HG02588 (cell line): ENCODE measurements at regions not wholly inside any gene's neighbourhood (a gene's known extent, or its start where the extent isn't known, plus 50 kb on each side); places are given as distances from the start of the nearest gene placed in this dataset.

Source experiments
- ATAC-seq: cut with Tn5 transposase; IDR thresholded peaks from one replicate; pipeline ENCODE4 v1.9.1; 2021; ENCODE audit warnings: mild to moderate bottlenecking, moderate library complexity; ENCODE audit not compliant: unreplicated experiment

DNA sequence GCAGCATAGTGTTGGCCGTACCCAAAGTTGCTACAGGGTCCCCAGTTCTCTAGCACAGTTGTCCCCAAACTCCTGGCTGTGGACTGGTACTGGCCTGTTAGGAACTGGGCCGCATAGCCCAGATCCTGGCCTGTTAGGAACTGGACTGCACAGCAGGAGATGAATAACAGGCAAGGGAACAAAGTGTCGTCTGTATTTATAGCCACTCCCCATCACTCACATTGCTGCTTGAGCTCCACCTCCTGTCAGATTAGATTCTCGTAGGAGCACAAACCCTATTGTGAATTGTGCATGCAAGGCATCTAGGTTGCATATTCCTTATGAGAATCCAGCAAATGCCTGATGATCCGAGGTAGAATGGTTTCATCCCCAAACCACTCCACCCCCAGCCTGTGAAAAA, 604.0 kb upstream of the LMCD1 start:
- no peak for ATAC-seq

DNA sequence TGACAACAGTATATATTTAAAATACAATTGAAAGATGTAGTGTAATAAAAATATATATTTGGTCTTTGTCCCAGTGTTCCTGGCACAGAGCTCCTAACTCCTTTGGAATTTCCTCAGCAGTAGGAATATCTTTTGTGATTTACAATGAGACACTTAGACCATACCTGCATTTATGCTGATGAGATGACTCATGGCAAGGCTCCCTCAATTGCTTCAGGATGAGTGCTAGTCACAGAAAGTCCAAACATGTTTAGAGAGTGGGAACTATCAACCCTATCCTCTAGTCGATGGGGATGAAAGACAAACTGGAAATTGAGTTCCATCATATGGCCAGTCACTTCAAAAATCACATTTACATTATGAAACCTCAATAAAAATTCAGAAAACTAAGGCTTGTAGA, 588.3 kb upstream of the LMCD1 start:
- no peak for ATAC-seq

DNA sequence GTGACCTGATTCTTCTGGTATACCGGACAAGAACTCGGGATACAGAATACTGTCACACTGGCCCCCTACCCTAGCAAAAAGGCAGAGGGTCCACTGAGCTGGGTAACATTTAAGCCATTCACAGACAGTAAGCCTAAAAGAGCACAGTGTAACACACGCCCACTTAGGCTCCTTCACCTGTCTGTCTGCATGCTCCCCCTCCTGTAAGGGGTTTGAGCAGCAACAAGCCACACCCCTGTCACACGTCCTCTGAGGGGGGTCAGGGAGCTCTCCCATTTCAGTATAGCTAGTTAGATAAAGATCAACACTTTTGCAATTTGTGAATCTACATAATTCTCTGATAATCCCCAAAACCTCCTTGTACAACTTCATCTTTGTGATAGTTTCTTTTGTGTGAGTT, 586.3 kb upstream of the LMCD1 start:
- ATAC-seq = no peak

DNA sequence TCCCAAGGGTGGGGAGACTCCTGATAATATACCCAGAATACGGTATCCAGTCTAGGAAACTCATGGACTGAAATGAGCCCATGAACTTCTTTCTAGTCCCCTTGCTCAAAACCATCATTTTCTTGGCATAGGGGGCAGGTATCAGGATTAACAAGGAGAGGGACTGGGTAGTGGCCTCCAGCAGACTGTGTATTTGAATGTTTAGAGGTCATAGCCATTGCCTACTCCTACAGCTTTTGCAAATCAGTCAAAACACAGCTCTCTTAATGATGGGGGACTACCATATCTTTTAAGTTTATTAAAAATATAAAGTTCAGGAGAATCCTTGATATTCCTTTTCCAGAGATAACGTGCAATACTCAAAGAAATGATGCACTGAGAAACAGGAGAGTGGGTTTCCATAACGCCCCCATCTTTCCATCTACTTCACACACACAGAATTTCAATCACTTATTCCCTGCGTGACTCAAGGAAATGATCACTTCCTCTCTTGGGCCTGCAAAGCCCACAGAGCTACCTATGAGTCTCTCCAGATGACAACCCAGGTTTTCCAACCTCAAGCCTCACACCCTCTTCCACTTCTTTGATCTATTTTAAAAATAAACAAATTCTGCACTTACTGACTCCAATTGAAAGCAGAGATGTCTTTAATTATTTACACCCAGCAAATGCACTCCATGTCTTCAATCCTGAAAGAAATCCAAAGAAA, 584.0 kb upstream of the LMCD1 start:
- no peak for ATAC-seq

DNA sequence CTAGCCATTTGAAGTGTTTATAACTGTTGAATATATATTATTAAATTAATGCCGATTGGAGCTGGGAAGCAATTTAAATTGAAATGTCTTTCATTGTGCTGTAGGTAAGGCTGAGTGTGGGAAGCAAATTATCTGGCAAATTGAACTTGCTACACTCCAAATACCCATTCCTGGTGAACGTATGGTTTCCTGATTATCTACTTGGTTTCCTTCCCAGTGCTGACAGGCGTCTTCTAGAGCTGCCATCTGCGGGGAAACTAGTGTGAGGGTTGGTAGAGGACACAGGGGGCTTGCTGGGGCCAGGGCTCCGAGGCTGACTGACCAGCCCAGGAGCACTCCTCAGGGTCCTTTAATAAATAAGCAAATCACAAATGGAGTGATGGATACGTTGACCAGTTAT, 581.4 kb upstream of the LMCD1 start:
- ATAC-seq = no peak

DNA sequence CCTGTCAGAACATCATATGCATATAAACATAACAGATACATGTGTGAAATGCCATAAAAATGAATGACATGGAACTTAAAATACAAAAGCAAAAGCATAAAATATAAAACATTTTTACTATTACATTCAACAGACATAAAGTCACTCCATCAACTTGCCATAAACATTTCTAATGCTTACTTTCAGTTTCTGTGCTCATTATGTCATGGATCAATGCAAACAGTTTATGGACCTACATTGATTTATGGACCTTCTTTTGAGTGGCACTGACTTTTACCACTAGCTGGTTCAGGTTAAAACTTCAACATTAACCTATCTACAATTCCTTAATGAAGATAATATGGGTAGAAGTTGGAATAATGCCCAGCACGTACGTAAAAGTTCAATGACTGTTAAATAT, 577.4 kb upstream of the LMCD1 start:
- no peak for ATAC-seq

DNA sequence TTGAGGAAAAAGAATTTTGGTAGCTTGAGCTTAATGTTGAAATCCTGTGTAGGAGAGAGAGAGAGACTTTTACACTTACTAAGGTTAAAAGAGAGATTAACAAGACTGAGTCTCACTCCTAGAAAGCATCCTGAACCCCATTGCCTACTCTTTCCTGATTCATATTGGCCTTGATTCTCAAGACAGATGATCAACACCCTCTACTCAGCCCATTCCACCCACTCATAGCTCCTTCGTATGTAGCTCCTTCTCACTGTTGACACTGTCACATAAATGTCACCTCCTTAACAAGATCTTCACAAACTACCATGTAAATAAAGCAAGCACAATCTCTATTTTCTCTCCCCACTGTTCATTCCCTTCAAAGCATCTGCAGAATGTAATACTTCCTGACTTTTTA, 574.6 kb upstream of the LMCD1 start:
- no peak for ATAC-seq

DNA sequence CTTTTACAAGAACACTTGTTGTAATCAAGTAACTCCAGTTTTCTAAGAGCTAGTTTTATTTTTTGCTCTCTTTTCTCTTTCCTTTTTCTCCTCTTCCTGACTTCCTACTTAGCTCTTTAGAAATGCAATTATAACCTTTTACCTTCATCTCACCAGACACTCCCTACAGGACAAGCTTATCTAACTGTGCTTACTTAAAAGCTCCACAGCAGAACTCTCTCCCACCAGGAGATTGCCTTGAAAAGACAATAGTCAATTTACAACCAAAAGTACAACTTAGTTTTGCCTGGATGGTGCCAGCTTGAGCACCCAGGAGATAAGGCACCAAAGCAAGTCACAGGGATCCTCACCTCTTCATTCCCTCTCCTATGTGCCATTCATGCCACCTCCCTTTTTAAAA, 573.8 kb upstream of the LMCD1 start:
- ATAC-seq = no peak

DNA sequence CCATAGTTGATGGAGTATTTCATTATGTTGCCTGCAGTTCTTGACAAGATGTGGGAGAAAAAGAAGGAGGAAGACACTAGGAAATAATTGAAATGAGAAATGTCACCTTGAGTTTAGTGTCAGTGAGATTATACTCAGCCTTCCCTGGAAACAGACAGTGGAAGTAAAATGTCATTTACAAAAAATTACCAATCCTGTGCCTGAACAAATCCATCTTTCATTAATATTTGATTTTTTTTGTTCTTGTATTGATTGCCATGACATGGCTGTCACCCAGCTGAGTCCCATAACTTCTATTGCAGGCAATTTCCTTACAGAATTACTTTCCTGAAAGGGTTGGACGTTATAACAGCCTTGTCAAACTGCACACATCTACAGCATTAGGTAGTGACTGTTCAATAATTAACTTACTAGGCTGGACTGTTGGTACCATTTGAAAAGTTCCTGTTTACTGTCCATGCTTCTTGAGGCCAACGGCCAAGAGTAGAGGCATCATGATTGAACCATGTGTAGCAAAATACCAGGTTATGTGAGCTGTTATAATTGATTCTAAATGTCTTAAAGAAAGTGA, 572.2 kb upstream of the LMCD1 start:
- no peak for ATAC-seq

DNA sequence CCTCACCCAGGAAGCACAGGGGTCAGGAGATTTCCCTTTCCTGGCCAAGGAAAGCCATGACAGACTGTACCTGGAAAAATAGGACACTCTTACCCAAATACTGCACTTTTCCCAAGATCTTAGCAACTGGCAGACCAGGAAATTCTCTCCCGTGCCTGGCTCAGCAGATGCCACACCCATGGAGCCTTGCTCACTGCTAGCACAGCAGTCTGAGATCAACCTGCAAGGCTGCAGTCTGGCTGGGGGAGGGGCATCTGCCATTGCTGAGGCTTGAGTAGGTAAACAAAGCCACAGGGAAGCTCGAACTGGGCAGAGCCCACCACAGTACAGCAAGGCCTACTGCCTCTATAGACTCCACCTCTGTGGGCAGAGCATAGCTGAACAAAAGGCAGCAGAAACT, 567.3 kb upstream of the LMCD1 start:
- no peak for ATAC-seq

DNA sequence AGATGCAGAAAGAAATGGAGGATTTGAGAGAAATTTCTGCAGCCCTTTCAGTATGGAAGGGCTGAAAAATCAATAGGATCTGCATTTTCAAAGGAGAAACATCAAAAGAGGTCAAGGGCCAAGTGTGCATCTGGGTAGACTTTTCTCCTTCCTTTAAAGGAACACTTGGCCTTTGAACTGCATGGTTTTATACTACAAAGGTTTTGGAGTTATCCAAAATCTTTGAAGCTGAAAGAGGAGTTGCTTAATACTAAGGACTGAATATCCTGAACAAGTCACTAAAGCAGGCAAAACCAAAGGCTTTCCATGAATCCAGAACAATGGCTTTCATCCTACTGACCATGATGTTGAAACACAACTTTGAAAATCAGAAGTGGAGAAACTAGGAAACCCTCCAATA, 553.7 kb upstream of the LMCD1 start:
- no peak for ATAC-seq

DNA sequence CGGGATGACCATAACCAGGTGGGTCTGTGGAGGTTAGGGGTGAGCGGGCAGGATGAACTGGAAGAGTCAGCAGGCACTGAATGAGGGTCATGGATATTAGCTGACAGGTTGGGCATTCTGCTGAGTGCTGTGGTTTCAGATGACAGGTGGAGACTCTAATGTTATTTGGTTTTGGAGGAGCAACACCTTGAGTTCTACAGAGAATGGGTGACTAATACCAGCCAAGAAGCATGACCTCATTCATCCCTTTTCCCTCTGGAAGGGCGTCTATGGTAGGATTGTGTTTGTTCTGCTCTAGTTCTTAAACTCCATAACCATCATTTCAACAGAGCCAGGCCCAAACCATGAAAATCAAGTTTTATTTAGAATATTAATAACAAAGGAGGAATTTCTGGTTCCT, 550.7 kb upstream of the LMCD1 start:
- ATAC-seq = no peak

DNA sequence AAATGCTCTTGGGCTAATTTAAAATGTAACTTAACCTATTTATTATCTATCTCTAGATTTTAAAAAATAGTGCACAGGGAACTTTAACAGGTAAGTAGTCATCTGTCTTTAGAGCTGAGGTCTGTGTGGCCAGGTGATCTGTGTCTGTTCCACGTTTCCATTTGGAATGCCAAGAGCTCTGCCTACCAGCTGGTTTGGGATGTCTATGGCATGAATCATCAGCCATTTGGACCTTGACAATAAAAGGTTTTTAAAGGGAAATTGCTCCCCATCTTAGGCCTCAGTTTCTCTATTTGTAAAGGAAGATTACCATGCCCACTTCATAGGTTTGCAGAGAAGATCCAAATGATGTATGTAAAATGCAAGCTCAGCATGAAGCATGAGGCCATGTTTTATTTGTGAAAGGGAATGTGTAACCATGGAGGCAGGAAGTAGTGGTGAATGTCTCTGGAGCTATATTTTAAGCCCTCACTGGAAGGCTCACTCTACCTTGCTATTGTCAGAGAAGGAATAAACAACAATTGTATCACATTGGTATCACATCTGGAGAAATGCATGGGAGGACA, 548.1 kb upstream of the LMCD1 start:
- no peak for ATAC-seq

DNA sequence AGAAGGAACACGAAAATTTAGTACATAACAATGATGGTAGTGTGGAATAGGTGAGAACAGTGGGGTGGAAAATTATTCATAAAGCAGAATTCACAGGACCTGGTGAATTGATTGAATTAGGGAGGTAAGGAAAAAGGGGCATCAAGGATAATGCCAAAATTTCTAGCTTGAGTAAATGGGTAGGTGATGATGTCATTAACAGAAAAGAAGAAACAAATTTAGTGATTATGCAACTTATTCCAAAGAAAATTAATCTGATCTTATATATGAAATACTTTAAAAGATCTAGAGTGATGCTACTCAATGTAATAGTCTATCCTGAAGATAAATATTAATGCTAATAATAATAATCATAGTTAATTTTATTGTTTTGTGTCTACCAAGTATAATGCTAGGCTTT, 544.6 kb upstream of the LMCD1 start:
- ATAC-seq = no peak

DNA sequence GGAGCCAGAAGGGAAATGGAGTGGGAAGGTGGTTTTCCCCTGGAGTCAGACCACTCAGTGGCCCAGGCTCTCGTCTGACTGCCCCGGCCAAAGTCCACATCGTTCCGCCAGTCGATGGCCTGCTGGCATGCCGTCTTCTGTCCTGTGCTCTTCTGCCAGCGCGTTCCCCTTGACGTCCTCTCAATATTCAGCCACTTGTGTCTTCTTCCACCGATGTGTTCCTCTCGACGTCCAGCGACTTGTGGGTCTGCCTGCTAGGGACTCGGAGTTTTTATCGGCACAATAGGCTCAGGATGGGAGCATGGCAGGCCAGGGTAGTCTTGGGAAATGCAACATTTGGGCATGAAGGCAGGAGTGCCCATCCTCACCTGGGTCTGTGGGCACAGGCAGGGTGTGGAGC, 542.5 kb upstream of the LMCD1 start:
- no peak for ATAC-seq

DNA sequence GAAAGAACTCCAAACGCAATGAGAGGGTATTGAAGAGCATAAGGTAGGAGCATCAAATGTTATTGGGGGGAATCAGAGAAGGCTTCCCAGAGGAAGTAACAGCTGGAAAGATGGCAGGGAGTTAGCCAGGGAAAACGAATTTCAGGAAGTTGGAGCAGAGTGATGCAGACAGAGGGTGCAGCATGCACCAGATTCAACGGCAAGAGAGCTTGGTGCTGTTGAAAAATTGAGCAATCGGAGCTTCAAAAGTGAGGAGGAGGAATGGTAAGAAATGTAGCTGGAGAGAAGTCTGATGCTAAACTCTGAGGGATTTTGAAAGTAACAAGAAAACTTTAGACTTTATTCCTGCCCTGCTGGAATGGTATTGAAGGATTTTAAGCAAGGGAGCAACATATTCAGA, 541.0 kb upstream of the LMCD1 start:
- no peak for ATAC-seq

DNA sequence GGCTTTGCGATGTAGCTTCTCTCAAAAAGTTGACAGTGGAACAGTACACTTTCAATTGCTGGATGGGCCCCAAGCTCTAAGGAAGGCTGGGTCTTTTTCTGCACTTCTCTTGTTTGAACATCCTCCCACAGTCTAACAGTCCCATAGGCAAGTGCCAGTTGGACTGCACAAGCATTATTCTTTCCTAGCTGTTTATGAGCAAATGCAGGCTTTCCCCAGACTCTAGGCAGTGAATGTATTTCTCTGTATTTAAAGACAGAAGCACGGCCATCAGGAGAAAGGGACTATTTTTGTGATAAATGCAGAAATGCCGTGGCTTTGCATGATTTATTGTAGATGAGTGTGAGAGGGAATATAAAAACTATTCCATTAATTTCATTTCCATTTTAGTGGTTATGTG, 539.3 kb upstream of the LMCD1 start:
- ATAC-seq = no peak

DNA sequence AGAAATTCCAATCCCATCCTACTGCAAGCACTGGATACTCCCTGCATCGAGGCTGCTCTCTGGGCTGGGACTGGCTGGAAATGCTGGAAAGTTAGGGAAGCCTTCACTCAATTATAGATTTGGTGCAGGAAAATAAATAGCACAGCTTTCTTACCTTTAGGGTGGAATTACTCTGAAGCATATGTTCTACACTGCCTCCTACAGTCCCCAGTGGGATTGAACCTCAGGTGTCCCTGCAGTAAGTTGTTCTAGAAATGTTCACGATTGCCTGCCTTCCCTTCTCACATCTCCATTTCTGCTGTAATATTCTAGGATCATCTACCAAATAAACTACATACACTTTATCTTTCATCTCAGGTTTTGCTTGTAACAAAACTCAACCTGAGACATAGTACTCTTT, 536.7 kb upstream of the LMCD1 start:
- no peak for ATAC-seq

DNA sequence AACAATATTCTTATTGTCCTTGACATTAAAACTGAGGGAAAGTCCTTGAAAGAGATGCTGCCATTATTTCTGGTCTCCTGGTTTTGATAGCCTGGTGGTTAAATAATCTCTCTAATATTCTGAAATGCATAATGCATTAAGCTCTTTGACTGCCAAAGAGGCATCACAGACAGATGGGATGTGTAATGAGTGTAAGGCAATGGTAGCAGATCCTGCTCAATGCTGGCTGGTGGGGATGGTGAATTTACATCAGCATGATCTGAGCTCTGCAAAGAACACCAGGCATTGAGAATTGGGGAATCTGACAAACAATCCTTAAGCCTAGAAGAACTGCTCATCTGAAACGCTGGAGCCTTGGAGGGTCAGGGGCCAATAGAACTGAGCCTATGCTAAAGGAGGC, 528.6 kb upstream of the LMCD1 start:
- no peak for ATAC-seq

DNA sequence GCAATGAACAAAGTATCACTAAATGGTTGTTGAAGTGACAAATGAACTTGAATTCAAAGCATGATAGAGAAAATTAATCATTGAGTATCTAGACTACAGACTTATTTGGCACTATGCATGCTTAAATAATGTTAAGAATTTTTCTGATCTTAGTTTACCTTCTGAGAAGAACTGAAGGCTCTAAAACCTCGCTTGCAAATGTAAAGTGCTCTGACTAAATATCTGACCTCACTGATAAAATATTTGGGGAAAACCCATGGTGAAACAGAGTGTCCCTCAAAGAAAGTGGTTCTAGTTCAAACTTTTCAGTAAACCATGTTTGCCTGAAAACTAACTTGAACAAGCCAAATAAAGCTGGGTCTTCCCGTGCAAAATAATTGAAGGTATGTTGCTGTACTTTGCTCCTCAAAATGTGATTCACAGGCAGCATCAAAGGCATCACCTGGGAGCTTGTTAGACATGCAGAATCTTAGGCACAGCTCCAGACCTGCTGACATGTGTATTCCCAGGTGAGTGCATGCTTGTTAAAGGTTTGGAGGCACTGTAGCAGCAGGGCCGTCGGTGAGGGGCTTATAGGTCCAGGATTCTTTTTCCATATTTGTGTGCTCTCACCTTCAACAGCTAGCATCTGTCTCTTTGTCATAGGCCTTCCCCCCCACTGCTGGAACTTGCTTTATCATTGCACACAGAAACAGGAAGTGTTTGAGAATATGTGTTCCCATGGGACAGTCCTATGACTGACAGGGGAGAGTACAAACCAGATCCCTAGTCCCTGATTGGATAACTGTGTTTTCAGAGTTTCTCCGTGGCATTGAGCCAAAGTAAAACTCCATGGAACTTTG, 524.2 kb upstream of the LMCD1 start:
- ATAC-seq = no peak

DNA sequence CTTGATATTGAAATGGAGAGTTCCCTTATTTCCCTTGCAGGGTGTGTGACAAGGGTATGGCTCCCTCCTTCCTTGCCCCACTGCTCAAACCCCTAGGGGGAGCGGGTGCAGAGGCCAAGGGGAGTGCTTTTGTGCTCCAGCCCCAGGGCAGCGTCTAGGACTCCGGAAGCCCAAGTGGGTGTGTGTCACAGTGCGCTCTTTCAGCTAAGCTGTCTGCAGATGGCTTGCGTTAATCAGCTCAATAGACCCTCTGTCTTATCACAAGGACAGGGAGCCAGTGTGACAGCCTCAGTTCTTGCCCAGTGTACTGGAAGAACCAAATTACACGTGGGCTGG, 523.6 kb upstream of the LMCD1 start:
- no peak for ATAC-seq

DNA sequence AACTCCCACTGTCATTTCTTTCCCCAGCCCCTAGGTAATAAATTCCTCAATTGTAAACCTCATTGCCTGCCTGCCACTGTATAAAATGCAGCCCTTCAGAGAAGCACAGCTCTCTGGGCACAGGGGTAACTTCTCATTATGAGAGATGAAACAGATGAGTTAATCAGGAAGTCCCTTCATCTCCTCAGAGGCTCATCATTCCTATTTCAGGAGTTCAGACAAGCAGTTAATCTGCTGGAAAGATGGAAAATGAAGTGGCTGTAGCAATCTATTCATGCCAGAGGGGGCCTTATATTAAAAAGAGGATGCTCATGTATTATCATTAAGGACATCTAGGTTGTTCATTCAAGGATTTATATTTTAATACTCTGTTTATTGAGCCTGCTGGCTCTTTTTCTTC, 519.5 kb upstream of the LMCD1 start:
- ATAC-seq = no peak
